ENCODE measurements at regions not wholly inside any gene's neighbourhood (a gene's known extent, or its start where the extent isn't known, plus 50 kb on each side); places are given as distances from the start of the nearest gene placed in this dataset.

GRCh38 chr1:29688471-29689365, 452.4 kb downstream of the PTPRU start:
- TF ChIP-seq RFX5 (IDR thresholded peaks at IDR 0.05; ENCODE audit: low read depth, low read length): no peak
- no peak for TF ChIP-seq TAF1 (IDR thresholded peaks at IDR 0.05; ENCODE audit: borderline replicate concordance, low read depth, low read length)
- TF ChIP-seq ZNF274 (IDR thresholded peaks at IDR 0.05; ENCODE audit: insufficient read depth, insufficient read length): no peak
- TF ChIP-seq IKZF2 (IDR thresholded peaks at IDR 0.05): no peak
- TF ChIP-seq MYC (IDR thresholded peaks at IDR 0.05; ENCODE audit: insufficient read depth, insufficient read length, insufficient replicate concordance, low read length, severe bottlenecking): no peak
- TF ChIP-seq, protein P1, sequence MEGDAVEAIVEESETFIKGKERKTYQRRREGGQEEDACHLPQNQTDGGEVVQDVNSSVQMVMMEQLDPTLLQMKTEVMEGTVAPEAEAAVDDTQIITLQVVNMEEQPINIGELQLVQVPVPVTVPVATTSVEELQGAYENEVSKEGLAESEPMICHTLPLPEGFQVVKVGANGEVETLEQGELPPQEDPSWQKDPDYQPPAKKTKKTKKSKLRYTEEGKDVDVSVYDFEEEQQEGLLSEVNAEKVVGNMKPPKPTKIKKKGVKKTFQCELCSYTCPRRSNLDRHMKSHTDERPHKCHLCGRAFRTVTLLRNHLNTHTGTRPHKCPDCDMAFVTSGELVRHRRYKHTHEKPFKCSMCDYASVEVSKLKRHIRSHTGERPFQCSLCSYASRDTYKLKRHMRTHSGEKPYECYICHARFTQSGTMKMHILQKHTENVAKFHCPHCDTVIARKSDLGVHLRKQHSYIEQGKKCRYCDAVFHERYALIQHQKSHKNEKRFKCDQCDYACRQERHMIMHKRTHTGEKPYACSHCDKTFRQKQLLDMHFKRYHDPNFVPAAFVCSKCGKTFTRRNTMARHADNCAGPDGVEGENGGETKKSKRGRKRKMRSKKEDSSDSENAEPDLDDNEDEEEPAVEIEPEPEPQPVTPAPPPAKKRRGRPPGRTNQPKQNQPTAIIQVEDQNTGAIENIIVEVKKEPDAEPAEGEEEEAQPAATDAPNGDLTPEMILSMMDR (IDR thresholded peaks at IDR 0.05 in 2 of 3, conservative IDR thresholded peaks at IDR 0.05 in 1 of 3; ENCODE audit: control insufficient read depth in 2 of 3, extremely low read depth in 1 of 3, insufficient read depth in 1 of 3, low read depth in 3 of 3, low read length in 3 of 3): no peak
- TF ChIP-seq STAT1 (conservative IDR thresholded peaks at IDR 0.05): no peak
- no peak for TF ChIP-seq ATF2 (IDR thresholded peaks at IDR 0.05; ENCODE audit: low read length)
